COR-L47 (cell line): ENCODE measurements at regions not wholly inside any gene's neighbourhood (a gene's known extent, or its start where the extent isn't known, plus 50 kb on each side); places are given as distances from the start of the nearest gene placed in this dataset.
A peak's percentile ranks its signal among the peaks of the same experiment; 100 is the strongest.

Source experiments
- DNase-seq: peaks from one replicate; lab custom pipeline; 2025; lab: John Stamatoyannopoulos, UW

DNA sequence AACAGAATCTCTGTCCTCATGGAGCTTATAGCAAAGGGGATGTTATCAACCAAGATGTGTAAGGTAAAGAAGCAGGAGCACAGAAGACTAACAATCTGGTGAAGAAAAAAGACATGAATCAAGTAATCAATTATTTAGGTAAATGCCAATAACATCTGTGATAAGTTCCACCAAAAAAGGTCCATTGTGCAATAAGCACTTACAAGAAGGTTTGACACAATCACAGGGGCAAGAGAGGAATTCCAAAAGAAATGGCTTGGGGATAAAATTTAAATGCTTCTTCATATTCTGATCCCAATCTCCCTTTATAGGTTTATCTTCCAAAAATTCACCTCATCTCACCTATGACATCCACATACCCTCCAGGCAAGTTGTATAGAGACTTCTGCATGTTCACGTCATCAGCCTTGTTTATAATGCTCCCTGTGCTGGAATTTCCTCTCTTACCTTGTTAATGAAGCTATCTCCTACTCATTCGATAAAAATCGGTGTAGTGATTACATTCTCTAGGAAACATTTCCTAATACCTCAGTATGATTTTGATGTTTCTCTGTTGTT lies 53.6 kb upstream of the DPT start:
- no peak for DNase-seq

DNA sequence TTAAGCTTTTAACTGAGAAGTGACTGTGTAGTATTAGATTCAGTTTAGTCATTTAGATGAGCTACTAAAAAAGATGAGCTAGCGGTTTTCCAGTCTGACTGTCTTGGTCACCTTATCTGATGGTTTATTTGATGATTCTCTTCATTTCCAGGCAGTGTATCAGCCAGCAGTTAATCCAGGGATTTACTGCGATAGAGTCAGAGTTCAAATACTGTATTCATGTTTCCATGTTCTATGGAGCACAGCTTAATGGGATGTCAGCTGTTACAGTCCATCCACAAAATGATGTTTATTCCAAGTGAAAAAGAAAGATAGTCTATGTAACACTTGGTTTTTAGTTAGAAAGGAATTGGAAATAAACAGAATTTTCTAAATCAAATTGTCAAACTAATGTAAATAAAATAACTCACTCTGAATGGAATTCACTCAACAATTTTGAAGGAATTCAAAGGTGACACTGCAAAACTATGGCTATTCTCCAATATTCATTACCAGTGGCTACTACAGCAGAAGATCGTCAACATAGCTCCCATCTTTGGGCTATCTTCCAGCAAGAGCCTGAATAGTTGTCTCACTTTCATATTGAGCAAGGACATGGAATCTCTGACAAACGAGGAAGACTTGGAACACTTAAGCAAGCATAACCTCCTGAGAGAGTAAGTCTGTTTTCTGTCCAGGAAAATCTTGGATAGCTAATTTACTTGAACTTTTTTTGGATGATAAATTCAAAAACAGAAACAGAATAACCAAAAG lies 54.6 kb upstream of the DPT start:
- no peak for DNase-seq

DNA sequence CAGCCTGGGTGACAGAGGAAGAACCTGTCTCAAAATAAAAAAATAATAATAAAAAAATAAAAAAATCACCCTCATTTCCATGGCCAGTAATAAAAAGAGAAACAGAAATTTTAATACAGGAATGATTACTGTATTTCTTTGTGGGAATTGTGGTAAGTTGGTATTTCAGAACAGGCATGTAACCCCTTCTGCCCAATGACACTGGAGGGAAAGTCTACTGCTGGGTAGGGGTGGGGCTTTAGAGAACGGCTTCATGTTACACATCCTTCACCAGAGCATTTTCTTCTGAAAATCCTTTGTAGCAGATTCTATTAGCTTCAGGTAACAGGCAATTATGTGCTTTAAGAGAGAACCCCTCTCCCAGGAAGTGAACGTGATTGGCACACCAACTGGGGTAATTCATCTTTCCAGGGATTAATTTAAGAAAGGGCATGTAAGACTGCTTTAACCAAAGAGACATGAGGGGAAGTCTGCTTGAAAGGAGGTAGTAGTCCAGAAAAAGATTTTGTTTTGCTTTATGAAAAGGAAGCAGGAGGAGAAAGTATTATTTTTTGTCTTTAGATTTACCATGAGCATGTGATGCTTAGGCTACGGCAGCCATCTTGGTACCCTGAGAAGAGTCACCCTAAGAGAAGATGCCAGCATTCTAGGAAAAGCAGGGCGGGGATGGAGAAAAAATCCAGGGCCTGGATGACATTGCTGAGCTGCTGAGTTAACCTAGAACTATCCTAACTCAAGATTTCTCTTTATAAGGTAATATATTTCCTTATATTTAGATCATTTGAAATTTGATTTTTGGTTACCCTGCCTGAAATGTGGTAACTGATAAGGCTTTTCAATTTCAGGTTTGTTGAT lies 57.7 kb upstream of the DPT start:
- DNase-seq = no peak

DNA sequence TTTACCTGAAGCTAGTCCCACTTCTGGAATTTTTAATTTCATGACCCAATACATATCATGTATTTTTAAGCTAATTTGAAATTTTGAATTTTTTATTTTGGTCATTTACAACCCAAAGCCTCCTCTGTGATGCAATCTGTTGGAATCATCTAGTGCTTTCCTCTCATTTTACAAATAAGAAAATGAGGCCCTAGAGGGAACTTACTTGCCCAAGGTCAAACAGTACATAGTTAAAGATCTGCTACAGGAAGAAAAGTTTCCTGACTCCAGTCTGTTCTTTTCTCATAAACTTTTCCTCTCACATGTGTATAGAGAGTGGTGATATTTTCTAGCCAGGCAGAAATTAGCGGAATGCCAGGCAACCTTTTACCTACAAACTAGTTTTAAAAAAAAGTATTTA lies 59.3 kb upstream of the DPT start:
- no peak for DNase-seq

DNA sequence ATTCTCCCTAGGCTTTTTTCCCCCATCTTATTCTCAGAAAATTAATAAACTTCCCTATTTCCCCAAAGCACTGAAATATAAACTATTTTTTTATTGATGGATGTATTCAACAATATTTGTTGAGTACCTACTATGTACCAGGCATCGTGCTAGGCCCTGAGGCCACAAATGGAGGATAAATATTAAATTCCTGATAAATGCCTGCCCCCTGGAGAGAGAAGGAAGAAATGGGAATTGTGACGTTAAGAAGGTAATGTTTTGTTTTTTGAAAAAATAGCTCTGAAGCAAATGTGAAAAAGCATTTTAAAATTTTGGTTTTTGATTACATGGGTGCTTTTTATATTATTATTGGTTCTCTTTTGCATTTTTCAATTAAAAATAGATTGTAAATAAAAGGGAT lies 60.5 kb upstream of the DPT start:
- DNase-seq = no peak

DNA sequence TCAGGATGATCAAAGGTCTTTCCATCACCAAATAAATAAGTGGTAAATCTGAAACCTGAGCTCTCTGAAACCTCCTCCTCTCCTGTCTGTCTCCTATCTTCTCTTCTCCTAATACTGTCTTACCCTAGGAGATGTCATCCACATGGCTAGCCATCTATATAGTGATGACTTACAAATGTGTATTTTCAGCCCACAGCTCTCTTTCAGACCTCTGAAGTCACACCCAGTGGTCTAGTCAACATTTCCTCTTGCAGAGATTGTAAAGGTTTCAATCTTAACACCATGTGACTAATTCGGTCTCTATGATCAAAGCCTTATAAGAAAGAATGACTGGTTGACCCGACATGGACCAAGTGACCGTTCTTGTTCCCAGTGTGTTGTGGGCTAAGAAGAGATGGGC lies 63.1 kb upstream of the DPT start:
- DNase-seq = no peak

DNA sequence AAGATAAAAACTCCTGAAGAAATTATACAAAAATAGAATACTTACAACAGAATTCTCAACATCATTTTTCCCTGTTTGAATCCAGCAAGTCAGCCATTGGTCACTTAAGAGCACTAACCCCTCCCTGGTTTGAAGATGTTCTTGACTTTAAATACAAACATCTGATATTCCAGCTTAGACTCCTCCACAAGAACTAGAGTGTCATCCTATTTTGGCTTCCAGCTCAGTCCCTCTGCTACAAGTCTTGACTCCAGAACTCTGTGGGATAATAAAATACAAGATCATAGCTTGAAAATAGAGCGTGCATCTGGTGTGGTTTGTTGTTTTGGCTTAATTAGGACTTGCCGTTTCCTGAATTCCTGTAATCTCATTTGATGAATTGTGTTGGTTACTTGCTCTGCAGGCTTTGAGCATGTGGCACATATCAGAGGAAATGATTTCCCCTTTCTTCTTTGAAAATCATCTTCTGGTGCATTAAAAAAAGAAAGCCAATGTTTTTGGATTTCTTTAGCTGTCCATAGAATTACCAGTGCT lies 63.7 kb upstream of the DPT start:
- no peak for DNase-seq

DNA sequence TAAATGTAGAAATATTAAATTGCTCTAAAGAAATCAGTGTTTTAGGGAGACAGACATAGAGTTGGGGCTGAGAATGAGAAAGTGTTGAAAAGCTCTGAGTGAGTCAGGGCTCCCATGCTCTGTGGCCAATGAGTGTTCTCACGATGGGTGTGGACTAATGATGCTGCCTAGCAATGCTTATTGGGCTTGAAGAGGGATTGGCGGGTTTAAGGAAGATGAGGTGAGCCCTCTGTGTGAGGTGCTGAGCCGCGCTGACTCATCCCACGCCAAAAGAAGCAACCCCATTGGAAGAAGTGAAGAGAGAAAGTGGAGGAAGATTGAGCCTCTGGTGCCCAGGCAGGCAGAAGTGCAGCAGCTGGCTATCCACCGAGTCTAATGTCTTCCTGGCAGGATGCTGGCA lies 65.1 kb upstream of the DPT start:
- DNase-seq = no peak

DNA sequence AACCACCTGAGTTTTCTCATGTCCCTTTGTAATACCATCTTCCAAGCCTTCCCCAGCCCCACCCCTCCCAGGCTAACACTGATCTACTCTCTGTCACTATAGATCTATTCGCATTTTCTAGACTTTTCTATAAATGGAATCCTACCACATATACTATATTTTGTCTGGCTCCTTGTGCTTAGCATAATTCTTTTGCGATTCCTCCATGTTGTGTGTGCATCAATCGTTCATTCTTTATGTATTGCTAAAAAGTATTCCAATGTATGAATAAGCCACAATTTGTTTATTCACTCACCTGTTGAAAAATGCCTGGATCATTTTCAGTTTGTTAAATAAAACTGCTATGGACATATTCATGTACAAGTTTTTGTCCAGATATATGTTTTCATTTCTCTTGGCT lies 66.7 kb upstream of the DPT start:
- DNase-seq = no peak

DNA sequence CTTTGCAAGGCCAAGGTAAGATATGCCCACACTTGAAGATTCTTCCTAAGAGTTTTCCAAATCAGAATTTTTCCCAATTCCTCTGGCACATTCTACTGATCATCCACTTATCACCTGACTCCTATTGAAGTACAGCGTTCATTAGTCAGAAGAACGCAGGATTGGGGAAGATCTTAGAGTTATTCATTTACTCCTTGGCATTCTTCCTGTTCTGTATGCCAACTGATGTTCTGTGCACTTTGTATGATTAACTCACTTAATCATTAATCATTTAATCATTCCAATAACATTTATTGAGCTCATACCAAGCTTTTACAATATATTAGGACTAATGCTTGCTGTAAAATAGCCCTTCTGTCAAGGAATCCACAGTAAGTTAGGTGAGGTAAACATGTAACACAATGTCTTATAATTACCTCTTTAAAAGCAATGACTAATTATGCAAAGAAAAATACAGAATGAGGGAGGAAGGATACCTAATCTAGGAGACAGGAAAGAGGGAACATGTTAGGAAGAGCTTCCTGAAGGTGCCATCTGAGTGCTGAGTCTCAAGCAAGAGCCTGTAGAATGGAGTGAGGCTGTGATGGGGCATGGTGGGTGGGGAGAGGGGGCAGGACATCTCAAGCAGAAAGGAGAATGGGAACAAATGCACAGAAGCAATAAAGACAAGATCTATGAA lies 71.1 kb upstream of the DPT start:
- no peak for DNase-seq

DNA sequence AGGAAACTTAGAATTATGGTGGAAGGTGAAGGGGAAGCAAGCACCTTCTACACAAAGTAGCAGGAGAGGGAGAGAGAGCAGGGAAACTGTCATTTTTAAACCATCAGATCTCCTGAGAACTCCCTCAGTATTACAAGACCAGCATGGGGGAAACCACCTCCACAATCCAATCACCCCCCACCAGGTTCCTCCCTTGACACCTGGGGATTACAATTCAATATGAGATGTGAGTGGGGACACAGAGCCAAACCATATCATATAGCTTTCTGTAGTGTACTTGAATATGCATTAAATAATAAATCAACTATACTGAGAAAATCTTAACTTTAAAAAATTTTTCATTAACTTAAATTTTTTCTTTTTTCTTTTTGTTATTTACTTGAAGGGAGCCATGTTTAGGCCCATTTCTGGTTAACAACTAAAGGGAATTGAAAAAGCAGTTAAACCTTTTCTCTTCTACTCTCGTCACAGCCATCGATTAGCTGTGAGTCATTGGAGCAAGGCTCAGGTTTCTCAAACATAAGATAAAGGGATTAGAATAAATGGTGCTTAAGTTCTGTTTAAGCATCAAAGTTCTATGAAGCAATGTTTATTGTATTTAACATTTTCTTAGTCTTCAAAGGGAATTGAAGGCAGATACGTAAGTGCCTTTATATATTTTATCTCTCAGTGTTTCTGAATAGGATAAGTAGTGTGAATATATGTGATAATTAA lies 72.2 kb upstream of the DPT start:
- DNase-seq = no peak

DNA sequence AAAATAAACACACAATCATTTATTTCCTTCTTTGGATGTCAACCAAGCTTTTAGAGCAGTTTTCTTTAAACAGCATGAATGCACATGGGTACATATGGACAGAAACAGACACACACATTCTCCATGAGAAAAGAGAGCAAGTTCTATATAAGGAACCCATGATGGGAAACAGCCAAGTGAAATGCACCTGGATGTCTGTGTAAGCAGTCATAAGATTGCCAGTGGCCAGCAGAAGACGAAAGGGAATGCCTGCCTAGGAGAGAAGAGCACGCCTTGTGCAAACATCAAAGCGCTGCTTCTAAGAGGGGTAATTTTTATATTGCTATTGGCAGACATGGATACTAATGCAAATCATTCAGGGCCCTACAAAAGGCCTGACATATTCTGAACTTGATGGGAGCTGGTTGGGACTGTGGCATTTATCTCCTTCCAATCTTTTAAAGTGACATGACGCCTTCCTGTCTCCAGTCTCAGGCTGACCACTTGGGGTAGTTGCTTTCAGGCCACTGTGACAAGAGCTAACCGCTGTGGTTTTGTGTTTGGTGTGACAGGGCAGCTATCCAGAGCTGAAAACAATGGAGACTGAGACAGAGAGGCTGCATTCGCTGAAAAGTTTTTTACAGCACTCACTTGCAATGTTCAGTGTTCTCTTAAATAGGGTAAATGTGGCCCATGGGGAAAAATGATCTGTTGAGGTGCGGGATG lies 75.0 kb upstream of the DPT start:
- peak; percentile 20 for DNase-seq

DNA sequence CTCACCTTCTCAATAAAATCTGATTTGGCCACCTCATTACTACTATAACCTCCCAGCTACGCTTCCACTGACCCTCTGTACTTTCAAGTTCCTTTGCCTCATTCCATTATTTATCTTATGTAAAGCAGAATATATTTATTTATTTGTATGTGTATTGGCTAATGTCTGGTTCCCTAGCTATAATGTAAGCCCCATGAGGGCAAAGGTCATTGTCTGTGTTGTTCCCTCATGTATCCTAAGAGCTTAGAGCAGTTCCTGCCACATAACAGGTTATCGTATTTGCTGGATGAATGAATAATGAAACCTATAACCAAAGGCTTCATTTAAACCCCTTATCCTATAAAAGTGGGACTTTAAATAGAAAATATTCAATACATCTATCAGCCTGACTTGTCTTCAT lies 77.9 kb upstream of the DPT start:
- DNase-seq = no peak

DNA sequence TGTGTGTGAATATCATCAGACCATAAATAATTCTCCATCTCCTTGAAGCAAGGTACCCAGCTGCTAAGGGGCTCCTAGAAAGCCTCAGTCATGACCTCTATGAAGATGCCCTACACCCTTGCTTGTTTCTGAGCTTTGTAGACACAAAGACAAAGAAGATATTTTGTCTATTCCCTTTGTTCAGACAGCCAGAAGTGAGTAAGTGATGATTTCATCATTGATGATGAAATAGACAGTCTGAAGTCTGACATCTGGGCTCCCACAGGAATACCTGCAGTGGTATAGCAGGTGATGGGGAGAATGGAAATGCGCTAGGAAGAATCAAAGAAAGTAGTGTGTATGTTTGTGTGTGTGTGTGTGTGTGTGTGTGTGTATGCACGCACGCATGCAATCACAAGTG lies 82.2 kb upstream of the DPT start:
- no peak for DNase-seq

DNA sequence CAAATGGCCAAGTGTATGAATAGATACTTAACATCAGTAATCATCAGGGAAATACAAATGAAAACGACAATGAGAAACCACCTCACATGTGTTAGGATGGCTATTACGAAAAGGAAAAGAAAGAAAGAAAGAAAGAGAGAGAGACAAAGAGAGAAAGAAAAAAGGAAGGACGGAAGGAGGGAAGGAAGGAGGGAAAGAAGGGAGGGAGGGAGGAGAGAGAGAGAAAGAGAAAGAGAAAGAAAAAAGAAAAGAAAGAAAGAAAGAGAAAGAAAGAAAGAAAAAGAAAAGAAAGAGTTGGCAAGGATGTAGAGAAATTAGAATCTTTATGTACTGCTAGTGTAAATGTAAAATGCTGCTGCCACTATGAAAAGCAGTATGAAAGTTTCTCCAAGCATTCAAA lies 90.7 kb upstream of the DPT start:
- DNase-seq = no peak

DNA sequence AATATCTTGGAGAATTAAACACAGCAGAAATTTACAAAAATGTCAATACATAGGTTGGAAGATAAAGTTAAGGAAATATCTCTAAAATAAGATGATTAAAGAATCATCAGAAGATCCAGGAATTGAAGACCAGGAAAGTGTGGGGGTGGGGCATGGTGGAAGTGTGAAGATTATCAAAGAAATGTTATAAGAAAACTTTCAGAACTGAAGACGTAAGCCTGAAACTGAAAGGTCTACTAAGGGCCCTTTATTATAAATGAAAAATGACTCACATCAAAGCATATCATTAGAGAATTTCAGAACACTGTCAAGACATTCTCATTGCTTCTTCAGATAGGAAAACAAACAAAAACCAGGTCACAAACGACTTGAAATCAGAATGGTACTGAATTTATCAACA lies 92.4 kb upstream of the DPT start:
- no peak for DNase-seq

DNA sequence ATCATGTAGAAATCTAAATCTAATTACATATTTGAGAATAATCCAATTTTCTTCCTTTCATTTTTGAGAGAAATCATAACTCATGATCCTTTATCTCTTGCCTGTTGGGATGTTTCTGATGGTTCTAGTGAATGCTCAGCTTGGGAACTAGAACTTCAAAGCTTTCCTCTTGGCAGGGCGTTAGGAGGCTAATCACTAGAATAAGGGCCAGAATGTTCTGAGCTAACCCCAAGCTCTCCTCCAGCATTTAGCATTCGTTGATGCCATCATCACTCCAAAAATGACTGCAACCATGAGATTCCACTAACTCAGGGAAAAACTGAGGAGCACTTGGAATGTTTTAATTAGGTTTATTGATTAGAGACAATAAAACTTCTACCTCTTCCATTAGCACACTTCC lies 93.9 kb upstream of the DPT start:
- DNase-seq = no peak

DNA sequence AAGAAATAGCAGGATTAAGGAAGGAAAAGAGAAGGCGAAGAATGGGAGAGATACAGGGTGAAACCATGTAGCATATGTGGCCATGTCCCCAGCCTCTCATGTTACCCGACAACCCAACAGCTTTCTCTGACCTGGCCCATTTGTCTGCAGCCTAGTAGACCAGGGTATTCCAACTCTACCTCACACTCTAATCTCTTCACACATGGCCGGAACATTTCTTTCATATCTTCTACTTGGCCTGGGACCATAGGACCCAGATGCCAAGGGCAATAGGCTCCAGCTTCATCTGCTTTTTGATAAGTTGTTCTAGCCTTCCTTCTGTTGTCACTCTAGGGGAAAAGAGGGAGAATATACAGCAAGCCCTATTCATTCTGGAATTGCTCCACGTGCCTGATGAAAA lies 95.0 kb upstream of the DPT start:
- no peak for DNase-seq

DNA sequence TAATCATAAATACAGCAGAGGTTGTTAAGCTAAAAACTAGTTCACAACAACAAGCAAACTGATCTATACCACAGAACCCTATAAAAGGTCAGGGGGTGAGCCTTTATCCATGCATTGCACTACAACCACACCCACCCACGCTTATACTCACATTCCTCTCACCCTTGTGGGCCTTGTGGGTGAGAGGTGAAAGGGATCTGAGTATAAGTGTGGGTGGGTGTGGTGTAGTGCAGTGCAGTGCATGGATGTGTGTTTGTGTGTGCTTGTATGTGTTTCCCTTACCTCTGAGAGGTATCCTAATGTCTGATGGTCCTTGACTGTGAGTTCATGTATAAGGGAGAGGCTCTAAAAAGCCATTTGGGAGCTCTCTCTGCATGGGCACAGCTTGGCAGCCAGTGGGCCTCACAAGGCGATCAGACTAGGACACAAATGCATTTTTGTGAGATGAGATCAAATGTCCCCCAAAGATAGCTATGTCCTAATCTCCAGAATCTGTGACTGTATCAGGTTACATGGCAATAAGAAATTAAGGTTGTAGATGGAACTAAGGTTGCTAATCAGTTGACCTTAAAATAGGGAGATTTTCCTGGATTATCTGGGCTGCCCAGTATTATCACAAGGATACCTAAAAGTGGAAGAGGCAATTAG lies 95.5 kb upstream of the DPT start:
- DNase-seq = no peak

DNA sequence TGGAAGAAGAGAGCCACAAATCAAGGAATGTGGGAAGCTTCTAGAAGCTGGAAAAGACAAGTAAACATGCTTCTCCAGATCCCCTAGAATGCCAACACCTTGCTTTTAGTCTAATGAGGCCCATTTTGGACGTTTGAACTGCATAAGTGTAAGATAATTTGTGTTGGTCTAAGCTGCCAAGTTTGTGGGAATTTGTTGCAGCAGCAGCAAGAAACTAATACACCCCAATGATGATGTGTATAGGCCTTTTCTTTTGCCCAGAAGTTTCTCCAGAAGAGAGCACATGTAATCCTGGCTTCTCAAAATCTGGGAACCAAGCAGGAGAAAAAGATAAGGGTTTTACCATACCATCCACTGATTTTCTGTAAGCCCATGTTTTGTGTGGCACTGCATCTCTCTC lies 96.1 kb upstream of the DPT start:
- DNase-seq = no peak

DNA sequence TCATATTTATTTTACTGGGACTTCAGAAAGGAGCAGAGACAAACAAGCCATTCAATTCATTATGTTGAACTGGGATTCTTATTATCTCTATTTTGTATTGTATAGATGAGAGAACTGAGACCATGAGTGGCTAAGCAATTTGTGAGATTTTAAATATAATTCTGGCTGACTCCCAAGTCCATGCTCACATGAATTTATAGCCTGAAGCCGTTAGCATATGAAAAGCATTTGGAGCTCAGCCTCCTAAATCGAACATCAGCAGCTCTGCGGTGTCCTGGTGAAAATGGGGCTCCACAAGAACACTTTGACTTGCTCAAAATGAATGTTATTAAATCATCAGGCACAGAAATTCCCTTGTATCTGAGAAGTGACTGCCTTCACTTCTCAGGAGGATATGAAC lies 96.8 kb upstream of the DPT start:
- no peak for DNase-seq
